Endothelial cell of umbilical vein (primary cell): ENCODE measurements at regions not wholly inside any gene's neighbourhood (a gene's known extent, or its start where the extent isn't known, plus 50 kb on each side); places are given as distances from the start of the nearest gene placed in this dataset.
"Not testable (repeated sequence)": the region's sequence is repeated elsewhere in the genome, so short reads cannot be mapped to it uniquely, and the experiment has no call there.

Experiments
- BruUV-seq: library from RNA; stranded (reverse); fragments of 400-500 nt; replicated peaks from 2 replicates; lab custom pipeline; 2021; lab: Mats Ljungman, UMichigan
- CTCF ChIA-PET: fragments of 300-600, 350-600 bp; sonication (Branson Sonifier 250); formaldehyde crosslinking; loops from one replicate; lab custom pipeline; 2021; ENCODE audit warnings: antibody characterized with exemption, inconsistent platforms; lab: Charles Lee
- POLR2A ChIA-PET: fragments of 300-600, 350-600 bp; sonication (Branson Sonifier 250); formaldehyde crosslinking; loops from one replicate; lab custom pipeline; 2021; ENCODE audit warnings: antibody characterized with exemption, inconsistent platforms; lab: Charles Lee
- DNase-seq: peaks from one replicate; pipeline ENCODE4 v3.0.0-alpha.2; 2011; ENCODE audit warnings: low read depth, low spot score
- FAIRE-seq: peaks from 2 replicates; lab custom pipeline; 2011; peaks lifted over from hg19 to GRCh38; lab: Jason Lieb, UNC
- H2AFZ ChIP-seq: 2 replicates; pipeline ENCODE4 v1.6.0; 2012; ENCODE audit warnings: low read depth, low read length, control low read depth, inconsistent platforms
- H3K27ac ChIP-seq: 2 replicates; pipeline ENCODE4 v1.5.1; 2011; ENCODE audit warnings: low read depth, mild to moderate bottlenecking, control low read depth, low read length, moderate library complexity; ENCODE audit not compliant: insufficient read depth
- H3K27me3 ChIP-seq, 2 experiments: 2 replicates each; pipeline versions ENCODE4 v1.6.0 to v1.6.1; 2011; ENCODE audit warnings: low read length in 2 of 2, mixed read lengths in 1 of 2; ENCODE audit not compliant: control insufficient read depth in 2 of 2, insufficient read depth in 2 of 2
- H3K36me3 ChIP-seq, 2 experiments: 2 replicates in 1 of 2; 3 replicates in 1 of 2; pipeline ENCODE4 v1.5.1; 2011; ENCODE audit warnings: low read length in 2 of 2, mild to moderate bottlenecking in 1 of 2, moderate library complexity in 1 of 2; ENCODE audit not compliant: control insufficient read depth in 2 of 2, insufficient read depth in 2 of 2; ENCODE audit errors: extremely low read depth in 1 of 2
- H3K4me1 ChIP-seq: 3 replicates; pipeline ENCODE4 v1.5.1; 2011; ENCODE audit warnings: mild to moderate bottlenecking, low read length; ENCODE audit not compliant: control insufficient read depth, insufficient read depth; ENCODE audit errors: extremely low read depth
- H3K4me2 ChIP-seq: 2 replicates; pipeline ENCODE4 v1.6.1; 2011; ENCODE audit warnings: low read length, control low read depth, mixed read lengths; ENCODE audit not compliant: insufficient read depth
- H3K4me3 ChIP-seq, 3 experiments: fragments of 200-600 bp in 1 of 3; sonication (generic), shearing (Covaris generic) in 1 of 3; replicated peaks in 1 of 3; 2 replicates each; pipeline ENCODE4 v1.5.1; 2011 to 2016; ENCODE audit warnings: control low read depth in 3 of 3, low read length in 3 of 3, mild to moderate bottlenecking in 2 of 3, inconsistent platforms in 1 of 3, low read depth in 1 of 3, moderate library complexity in 1 of 3; ENCODE audit not compliant: insufficient read depth in 1 of 3
- H3K79me2 ChIP-seq: 2 replicates; pipeline ENCODE4 v1.6.0; 2012; ENCODE audit warnings: low read length, inconsistent platforms; ENCODE audit not compliant: control insufficient read depth, insufficient read depth
- H3K9ac ChIP-seq: replicated peaks from 2 replicates; pipeline ENCODE3; 2011; ENCODE audit warnings: low read length, control low read depth; ENCODE audit not compliant: insufficient read depth; ENCODE audit errors: extremely low read depth
- H3K9me1 ChIP-seq: replicated peaks from 3 replicates; pipeline ENCODE4 v1.6.0; 2011; ENCODE audit warnings: mild to moderate bottlenecking, low read length; ENCODE audit not compliant: control insufficient read depth, insufficient read depth; ENCODE audit errors: extremely low read depth
- H3K9me3 ChIP-seq: replicated peaks from 2 replicates; pipeline ENCODE4 v1.5.1; 2012; ENCODE audit warnings: low read length, inconsistent platforms; ENCODE audit not compliant: control insufficient read depth, insufficient read depth
- H4K20me1 ChIP-seq: replicated peaks from 2 replicates; pipeline ENCODE3; 2011; ENCODE audit warnings: mild to moderate bottlenecking, low read length; ENCODE audit not compliant: control insufficient read depth, insufficient read depth; ENCODE audit errors: extremely low read depth
- EZH2 ChIP-seq: IDR thresholded peaks from 2 replicates; pipeline ENCODE4 v1.6.1; 2012; ENCODE audit warnings: borderline replicate concordance, low read depth, mild to moderate bottlenecking, moderate library complexity, low read length, inconsistent platforms; ENCODE audit not compliant: severe bottlenecking
- FOS ChIP-seq: IDR thresholded peaks from 2 replicates; pipeline ENCODE4 v1.6.1; 2011; ENCODE audit warnings: mild to moderate bottlenecking, low read length, moderate library complexity, borderline replicate concordance; ENCODE audit not compliant: insufficient read depth
- GATA2 ChIP-seq: IDR thresholded peaks from 2 replicates; pipeline ENCODE4 v1.7.0; 2011; ENCODE audit warnings: low read depth, mild to moderate bottlenecking, moderate library complexity, mixed read lengths, low read length; ENCODE audit not compliant: insufficient read length, insufficient read depth
- JUN ChIP-seq: IDR thresholded peaks from 2 replicates; pipeline ENCODE4 v1.6.1; 2011; ENCODE audit warnings: borderline replicate concordance, low read depth; ENCODE audit not compliant: insufficient read length, insufficient read depth
- MYC ChIP-seq: IDR thresholded peaks from one replicate; pipeline ENCODE4 v1.6.1; 2011; ENCODE audit warnings: mild to moderate bottlenecking, low read depth, low read length
- POLR2A ChIP-seq: IDR thresholded peaks from 2 replicates; pipeline ENCODE4 v1.6.1; 2012; ENCODE audit warnings: low read depth, mild to moderate bottlenecking, control low read depth, low read length
- POLR2AphosphoS5 ChIP-seq: IDR thresholded peaks from 2 replicates; pipeline ENCODE4 v1.6.1; 2012; ENCODE audit warnings: low read depth, mild to moderate bottlenecking, control low read depth, low read length, moderate library complexity; ENCODE audit not compliant: insufficient read depth
- dilution Hi-C: fragments of 300-500 bp; cut with MboI; formaldehyde crosslinking; loops from one replicate; pipeline ENCODE4 v1.15.0; 2019; ENCODE audit warnings: low sequenced_read_pairs; ENCODE audit not compliant: extremely low pct_ligation_motif_present
- intact Hi-C: fragments of 100-400 bp; cut with micrococcal nuclease; formaldehyde crosslinking; loops from one replicate; pipeline ENCODE4 v1.10.0; 2022
- TF ChIP-seq, protein P1 (sequence below): IDR thresholded peaks from 2 replicates; pipeline ENCODE4 v1.6.1; 2011; ENCODE audit not compliant: insufficient read depth, insufficient read length
- TF ChIP-seq, protein P2 (sequence below), 2 donors: IDR thresholded peaks; 1 replicate in 1 of 2; 2 replicates in 1 of 2; pipeline ENCODE4 v1.5.1; 2011; ENCODE audit warnings: low read length in 2 of 2, mild to moderate bottlenecking in 2 of 2, moderate library complexity in 2 of 2, control low read depth in 1 of 2, inconsistent platforms in 1 of 2, low read depth in 1 of 2; ENCODE audit not compliant: insufficient read depth in 1 of 2; ENCODE audit errors: extremely low read depth in 1 of 2

DNA sequence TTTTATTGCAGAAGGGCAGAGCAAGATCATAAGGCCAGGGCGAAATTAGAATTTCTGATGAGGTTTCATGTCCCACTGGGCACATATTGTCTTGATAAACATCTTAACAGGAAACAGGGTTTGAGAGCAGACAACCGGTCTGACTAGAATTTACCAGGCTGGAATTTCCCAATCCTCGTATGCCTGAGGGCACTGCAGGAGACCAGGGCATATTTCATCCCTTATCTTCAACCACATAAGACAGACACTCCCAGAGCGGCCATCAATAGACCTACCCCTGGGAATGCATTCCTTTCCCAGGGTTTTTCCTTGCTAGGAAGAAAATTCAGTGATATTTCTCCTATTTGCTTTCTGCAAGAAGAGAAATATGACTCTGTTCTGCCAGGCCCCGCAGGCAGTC is 78.9 kb upstream of the OR9G4 start:
- DNase-seq, H3K4me1 ChIP-seq, H3K9ac ChIP-seq, H3K27me3 ChIP-seq, H3K9me3 ChIP-seq, FAIRE-seq, H3K27ac ChIP-seq, H3K4me3 ChIP-seq, H3K9me1 ChIP-seq, BruUV-seq, H3K79me2 ChIP-seq, POLR2A ChIA-PET, H3K36me3 ChIP-seq, intact Hi-C loops, dilution Hi-C loops, CTCF ChIA-PET, H3K4me2 ChIP-seq, H2AFZ ChIP-seq, H4K20me1 ChIP-seq: not testable (repeated sequence)

DNA sequence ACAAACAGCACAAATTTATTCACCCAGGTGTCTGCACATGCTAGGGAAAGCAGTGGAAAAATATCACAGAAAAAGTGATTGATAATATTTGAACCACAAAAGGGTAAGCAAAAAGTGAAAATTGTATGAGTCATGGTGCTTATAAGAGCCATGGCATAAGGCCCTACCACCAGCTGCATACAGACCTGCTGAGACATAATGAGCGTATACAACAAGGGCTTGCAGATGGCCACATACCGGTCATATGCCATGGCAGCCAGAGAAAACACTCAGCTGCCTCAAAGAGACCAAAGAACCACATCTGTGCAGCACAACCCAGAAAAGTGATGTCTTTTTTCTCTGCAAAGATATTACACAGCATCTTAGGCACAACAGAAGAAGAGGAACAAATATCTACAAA is 71.4 kb upstream of the OR9G4 start:
- no peaks in the 10 kb centered on the region for H3K27me3 ChIP-seq
- H3K4me2 ChIP-seq, result no peak overlapping the region
- no peak overlapping the region for H3K4me3 ChIP-seq
- H3K36me3 ChIP-seq, result no peaks in the 10 kb centered on the region
- H3K27ac ChIP-seq, result no peak overlapping the region
- H3K79me2 ChIP-seq, result no peaks in the 10 kb centered on the region
- no peak for DNase-seq
- H3K4me1 ChIP-seq, result no peaks in the 10 kb centered on the region
- TF ChIP-seq POLR2AphosphoS5 (no peak), JUN (no peak), FOS (no peak), MYC (no peak), GATA2 (no peak), EZH2 (no peak), POLR2A (no peak)
- TF ChIP-seq, protein P1, sequence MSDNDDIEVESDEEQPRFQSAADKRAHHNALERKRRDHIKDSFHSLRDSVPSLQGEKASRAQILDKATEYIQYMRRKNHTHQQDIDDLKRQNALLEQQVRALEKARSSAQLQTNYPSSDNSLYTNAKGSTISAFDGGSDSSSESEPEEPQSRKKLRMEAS, result no peak
- TF ChIP-seq, protein P2, sequence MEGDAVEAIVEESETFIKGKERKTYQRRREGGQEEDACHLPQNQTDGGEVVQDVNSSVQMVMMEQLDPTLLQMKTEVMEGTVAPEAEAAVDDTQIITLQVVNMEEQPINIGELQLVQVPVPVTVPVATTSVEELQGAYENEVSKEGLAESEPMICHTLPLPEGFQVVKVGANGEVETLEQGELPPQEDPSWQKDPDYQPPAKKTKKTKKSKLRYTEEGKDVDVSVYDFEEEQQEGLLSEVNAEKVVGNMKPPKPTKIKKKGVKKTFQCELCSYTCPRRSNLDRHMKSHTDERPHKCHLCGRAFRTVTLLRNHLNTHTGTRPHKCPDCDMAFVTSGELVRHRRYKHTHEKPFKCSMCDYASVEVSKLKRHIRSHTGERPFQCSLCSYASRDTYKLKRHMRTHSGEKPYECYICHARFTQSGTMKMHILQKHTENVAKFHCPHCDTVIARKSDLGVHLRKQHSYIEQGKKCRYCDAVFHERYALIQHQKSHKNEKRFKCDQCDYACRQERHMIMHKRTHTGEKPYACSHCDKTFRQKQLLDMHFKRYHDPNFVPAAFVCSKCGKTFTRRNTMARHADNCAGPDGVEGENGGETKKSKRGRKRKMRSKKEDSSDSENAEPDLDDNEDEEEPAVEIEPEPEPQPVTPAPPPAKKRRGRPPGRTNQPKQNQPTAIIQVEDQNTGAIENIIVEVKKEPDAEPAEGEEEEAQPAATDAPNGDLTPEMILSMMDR (IDR thresholded peaks at IDR 0.05; ENCODE audit: extremely low read depth in 1 of 2, insufficient read depth in 1 of 2, low read depth in 1 of 2, low read length in 2 of 2), result no peak
- no TSS peak for BruUV-seq
- no peaks in the 10 kb centered on the region for H3K9me1 ChIP-seq
- peaks cover 3% of the 10 kb centered on the region for H3K9me3 ChIP-seq
- dilution Hi-C loops, result no loop called here
- H4K20me1 ChIP-seq, result no peaks in the 10 kb centered on the region
- FAIRE-seq, result no peak
- POLR2A ChIA-PET, result no interaction called here
- CTCF ChIA-PET, result no interaction called here
- H2AFZ ChIP-seq, result no peak overlapping the region
- no peak overlapping the region for H3K9ac ChIP-seq
- intact Hi-C loops, result no loop called here
